GM12875 (cell line): ENCODE measurements at regions not wholly inside any gene's neighbourhood (a gene's known extent, or its start where the extent isn't known, plus 50 kb on each side); places are given as distances from the start of the nearest gene placed in this dataset.
"Not testable (repeated sequence)": the region's sequence is repeated elsewhere in the genome, so short reads cannot be mapped to it uniquely, and the experiment has no call there.

Experiments
- H3K4me3 ChIP-seq: one replicate; pipeline ENCODE4 v1.5.1; 2011; ENCODE audit warnings: low read depth, low read length, control low read depth
- TF ChIP-seq, protein P1 (sequence below): IDR thresholded peaks from 2 replicates; pipeline ENCODE4 v1.5.1; 2011; ENCODE audit warnings: low read depth, mild to moderate bottlenecking, control low read depth, inconsistent platforms, low read length, moderate library complexity, borderline replicate concordance; ENCODE audit not compliant: insufficient read depth

DNA sequence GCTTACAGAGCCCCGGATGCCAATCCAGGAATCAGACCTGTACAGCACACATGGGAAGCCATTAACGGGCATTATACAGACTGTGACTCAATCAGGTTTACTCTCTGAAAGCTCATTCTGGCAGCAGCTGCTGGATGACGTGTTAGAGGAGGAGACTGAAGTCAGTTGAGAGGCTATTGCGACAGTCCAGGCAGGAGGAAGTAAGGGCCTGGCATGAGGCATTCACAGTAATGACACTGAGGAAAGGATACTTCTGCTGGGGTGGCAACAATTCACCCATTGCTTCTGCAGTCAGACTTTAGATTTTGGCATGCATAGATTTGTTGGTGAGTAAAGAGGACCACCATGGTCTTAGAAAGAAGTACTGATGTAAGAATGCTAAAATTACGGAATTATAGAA is 151.0 kb upstream of the HEY2 start:
- H3K4me3 ChIP-seq = no peak overlapping the region
- TF ChIP-seq, protein P1, sequence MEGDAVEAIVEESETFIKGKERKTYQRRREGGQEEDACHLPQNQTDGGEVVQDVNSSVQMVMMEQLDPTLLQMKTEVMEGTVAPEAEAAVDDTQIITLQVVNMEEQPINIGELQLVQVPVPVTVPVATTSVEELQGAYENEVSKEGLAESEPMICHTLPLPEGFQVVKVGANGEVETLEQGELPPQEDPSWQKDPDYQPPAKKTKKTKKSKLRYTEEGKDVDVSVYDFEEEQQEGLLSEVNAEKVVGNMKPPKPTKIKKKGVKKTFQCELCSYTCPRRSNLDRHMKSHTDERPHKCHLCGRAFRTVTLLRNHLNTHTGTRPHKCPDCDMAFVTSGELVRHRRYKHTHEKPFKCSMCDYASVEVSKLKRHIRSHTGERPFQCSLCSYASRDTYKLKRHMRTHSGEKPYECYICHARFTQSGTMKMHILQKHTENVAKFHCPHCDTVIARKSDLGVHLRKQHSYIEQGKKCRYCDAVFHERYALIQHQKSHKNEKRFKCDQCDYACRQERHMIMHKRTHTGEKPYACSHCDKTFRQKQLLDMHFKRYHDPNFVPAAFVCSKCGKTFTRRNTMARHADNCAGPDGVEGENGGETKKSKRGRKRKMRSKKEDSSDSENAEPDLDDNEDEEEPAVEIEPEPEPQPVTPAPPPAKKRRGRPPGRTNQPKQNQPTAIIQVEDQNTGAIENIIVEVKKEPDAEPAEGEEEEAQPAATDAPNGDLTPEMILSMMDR = no peak

- TF ChIP-seq, protein P1 = no peak
- no peak overlapping the region for H3K4me3 ChIP-seq
These were observed 145.2 kb upstream of the HEY2 start for GRCh38 chr6:125604257-125604656.

DNA sequence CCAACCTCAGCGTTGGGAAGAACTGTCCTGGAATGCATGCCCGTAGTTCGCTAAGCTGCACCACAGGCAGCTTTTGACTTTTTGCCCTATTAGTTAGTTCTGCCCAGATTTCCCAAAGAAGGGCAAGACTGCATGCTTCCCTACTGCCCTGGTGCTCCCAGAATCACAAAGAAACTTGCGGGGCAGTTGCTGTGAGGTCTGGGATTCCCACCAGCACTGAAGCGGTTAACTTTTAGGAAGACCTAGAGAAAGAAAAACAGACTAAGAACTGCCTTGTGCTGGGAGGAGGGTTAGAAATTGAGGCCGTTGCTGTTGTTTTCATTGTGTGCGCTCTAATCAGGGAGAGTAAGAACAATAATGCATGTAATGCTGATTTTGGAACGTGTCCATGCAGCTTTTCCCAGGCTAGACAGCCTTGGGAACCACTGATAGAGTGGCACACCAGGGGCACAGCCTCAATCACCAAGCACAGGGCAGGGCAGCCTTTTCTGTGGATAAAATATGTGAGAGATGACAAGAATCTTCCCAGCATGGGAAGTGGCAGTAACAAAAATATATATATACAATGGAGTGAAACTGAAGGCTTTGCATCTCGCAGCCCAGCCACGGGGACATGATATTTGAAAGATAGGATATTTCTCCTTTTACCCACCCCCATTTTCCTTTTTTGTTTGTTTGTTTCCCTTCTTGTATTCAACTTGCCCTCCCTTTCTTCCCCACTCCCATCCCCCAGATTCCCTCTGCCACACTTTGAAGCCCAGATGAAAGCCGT is 137.7 kb upstream of the HEY2 start:
- H3K4me3 ChIP-seq = no peak overlapping the region

GRCh38 chr6:125612345-125612846 is 137.0 kb upstream of the HEY2 start:
- TF ChIP-seq, protein P1 = no peak
- no peak overlapping the region for H3K4me3 ChIP-seq

More for the DNA sequence above, 137.7 kb upstream of the HEY2 start:
- TF ChIP-seq, protein P1 = no peak

DNA sequence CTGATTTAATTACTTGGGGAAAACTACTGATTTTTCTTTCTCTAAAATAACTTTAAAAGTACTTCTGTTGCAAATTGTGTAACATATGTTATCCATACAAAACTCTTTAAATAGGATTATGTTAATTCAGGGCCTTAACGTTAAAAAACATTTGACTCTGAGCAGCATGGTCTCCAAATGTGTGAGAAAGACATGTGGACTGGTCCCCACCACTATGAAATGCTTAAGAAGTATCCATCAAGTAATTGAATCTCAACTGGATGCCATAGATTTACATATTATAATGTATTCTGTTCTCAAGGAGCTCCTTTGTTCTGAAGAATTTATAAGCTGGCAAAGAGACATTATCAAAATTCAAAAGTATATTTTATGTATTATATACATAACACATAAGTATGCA is 130.8 kb upstream of the HEY2 start:
- no peak overlapping the region for H3K4me3 ChIP-seq
- TF ChIP-seq, protein P1 = no peak

GRCh38 chr6:125623085-125623484 is 126.3 kb upstream of the HEY2 start:
- H3K4me3 ChIP-seq = no peak overlapping the region
- TF ChIP-seq, protein P1 = no peak

- no peak overlapping the region for H3K4me3 ChIP-seq
- TF ChIP-seq, protein P1 = no peak
These were observed 118.3 kb upstream of the HEY2 start for GRCh38 chr6:125631165-125631564.

DNA sequence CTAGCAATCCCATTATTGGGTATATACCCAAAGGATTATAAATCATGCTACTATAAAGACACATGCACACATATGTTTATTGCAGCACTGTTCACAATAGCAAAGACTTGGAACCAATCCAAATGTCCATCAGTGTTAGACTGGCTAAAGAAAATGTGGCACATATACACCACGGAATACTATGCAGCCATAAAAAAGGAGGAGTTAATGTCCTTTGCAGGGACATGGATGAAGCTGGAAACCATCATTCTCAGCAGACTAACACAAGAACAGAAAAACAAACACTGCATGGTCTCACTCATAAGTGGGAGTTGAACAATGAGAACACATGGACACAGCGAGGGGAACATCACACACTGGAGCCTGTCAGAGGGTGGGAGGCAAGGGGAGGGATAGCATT is 113.4 kb upstream of the HEY2 start:
- not testable (repeated sequence) for H3K4me3 ChIP-seq
